WTC11 (cell line): ENCODE measurements at regions not wholly inside any gene's neighbourhood (a gene's known extent, or its start where the extent isn't known, plus 50 kb on each side); places are given as distances from the start of the nearest gene placed in this dataset.

Experiments used
- CREM ChIP-seq: sonication (generic); formaldehyde crosslinking; IDR thresholded peaks from 2 replicates; pipeline ENCODE4 v1.8.1; 2022; ENCODE audit warnings: mild to moderate bottlenecking, missing genetic modification reagents, moderate library complexity
- FOXP4 ChIP-seq: sonication (generic); formaldehyde crosslinking; IDR thresholded peaks from 2 replicates; pipeline ENCODE4 v1.8.0; 2022; ENCODE audit warnings: mild to moderate bottlenecking, missing genetic modification reagents
- MAX ChIP-seq: sonication (generic); formaldehyde crosslinking; IDR thresholded peaks from 2 replicates; pipeline ENCODE4 v1.8.0; 2022; ENCODE audit warnings: mild to moderate bottlenecking, missing genetic modification reagents
- SMAD3 ChIP-seq: sonication (generic); formaldehyde crosslinking; IDR thresholded peaks from 2 replicates; pipeline ENCODE4 v1.8.0; 2022; ENCODE audit warnings: missing genetic modification reagents, mild to moderate bottlenecking, borderline replicate concordance
- STAT6 ChIP-seq: sonication (generic); formaldehyde crosslinking; conservative IDR thresholded peaks from 2 replicates; pipeline ENCODE4 v1.8.1; 2023; ENCODE audit warnings: mild to moderate bottlenecking, low read depth, missing genetic modification reagents, moderate library complexity
- ZBTB43 ChIP-seq: sonication (generic); formaldehyde crosslinking; IDR thresholded peaks from 2 replicates; pipeline ENCODE4 v1.8.1; 2023; ENCODE audit warnings: mild to moderate bottlenecking, missing genetic modification reagents
- ZNF263 ChIP-seq: sonication (generic); formaldehyde crosslinking; IDR thresholded peaks from 2 replicates; pipeline ENCODE4 v1.8.1; 2022; ENCODE audit warnings: low read depth, mild to moderate bottlenecking, moderate library complexity, missing genetic modification reagents

GRCh38 chr12:115109863-115110262 is 425.9 kb upstream of the TBX3 start:
- TF ChIP-seq FOXP4 (CRISPR knock-in tag) (no peak), STAT6 (CRISPR knock-in tag) (no peak), ZNF263 (CRISPR knock-in tag) (no peak), SMAD3 (CRISPR knock-in tag) (no peak), CREM (CRISPR knock-in tag) (no peak), ZBTB43 (CRISPR knock-in tag) (no peak), MAX (CRISPR knock-in tag) (no peak)
